DMS153 (cell line): ENCODE measurements at regions not wholly inside any gene's neighbourhood (a gene's known extent, or its start where the extent isn't known, plus 50 kb on each side); places are given as distances from the start of the nearest gene placed in this dataset.
"Not testable (repeated sequence)": the region's sequence is repeated elsewhere in the genome, so short reads cannot be mapped to it uniquely, and the experiment has no call there.

Experiments used
- DNase-seq: peaks from one replicate; lab custom pipeline; 2025; lab: John Stamatoyannopoulos, UW

- no peak for DNase-seq
These were observed 162.5 kb downstream of the SOX3 start for GRCh38 chrX:140342410-140342809.

GRCh38 chrX:140337263-140337662, 167.6 kb downstream of the SOX3 start:
- no peak for DNase-seq

- no peak for DNase-seq
These were observed 186.6 kb downstream of the SOX3 start for GRCh38 chrX:140318296-140318695.

GRCh38 chrX:140317462-140317861, 187.4 kb downstream of the SOX3 start:
- no peak for DNase-seq

GRCh38 chrX:140298960-140299825, 205.7 kb downstream of the SOX3 start:
- DNase-seq: no peak

- DNase-seq: no peak
These were observed 207.6 kb downstream of the SOX3 start for GRCh38 chrX:140297273-140297672.

GRCh38 chrX:140292961-140293360, 211.9 kb downstream of the SOX3 start:
- DNase-seq: no peak

- no peak for DNase-seq
These were observed 212.7 kb downstream of the SOX3 start for GRCh38 chrX:140292188-140292587.

GRCh38 chrX:140274811-140275525, 229.9 kb downstream of the SOX3 start:
- no peak for DNase-seq

- no peak for DNase-seq
These were observed 230.9 kb downstream of the SOX3 start for GRCh38 chrX:140273921-140274320.

GRCh38 chrX:140250391-140250790, 254.5 kb downstream of the SOX3 start:
- no peak for DNase-seq

- DNase-seq: no peak
These were observed 255.8 kb downstream of the SOX3 start for GRCh38 chrX:140249088-140249487.

GRCh38 chrX:140229191-140229590, 263.9 kb upstream of the CXorf66 start:
- DNase-seq: no peak

GRCh38 chrX:140226037-140226436, 260.7 kb upstream of the CXorf66 start:
- not testable (repeated sequence) for DNase-seq

- not testable (repeated sequence) for DNase-seq
These were observed 250.6 kb upstream of the CXorf66 start for GRCh38 chrX:140215894-140216293.

GRCh38 chrX:140214518-140214917, 249.2 kb upstream of the CXorf66 start:
- not testable (repeated sequence) for DNase-seq

GRCh38 chrX:140206657-140207056, 241.3 kb upstream of the CXorf66 start:
- DNase-seq: no peak

- no peak for DNase-seq
These were observed 225.3 kb upstream of the CXorf66 start for GRCh38 chrX:140190441-140191108.

GRCh38 chrX:140180585-140180984, 215.3 kb upstream of the CXorf66 start:
- DNase-seq: no peak

GRCh38 chrX:140177821-140178220, 212.5 kb upstream of the CXorf66 start:
- DNase-seq: no peak

GRCh38 chrX:140172401-140172800, 207.1 kb upstream of the CXorf66 start:
- no peak for DNase-seq

- no peak for DNase-seq
These were observed 202.2 kb upstream of the CXorf66 start for GRCh38 chrX:140167551-140167950.

GRCh38 chrX:140165849-140166248, 200.5 kb upstream of the CXorf66 start:
- DNase-seq: no peak
